GM21515 (cell line): ENCODE measurements at regions not wholly inside any gene's neighbourhood (a gene's known extent, or its start where the extent isn't known, plus 50 kb on each side); places are given as distances from the start of the nearest gene placed in this dataset.

Experiments
- ATAC-seq: cut with Tn5 transposase; IDR thresholded peaks from one replicate; pipeline ENCODE4 v1.9.1; 2021; ENCODE audit not compliant: unreplicated experiment

DNA sequence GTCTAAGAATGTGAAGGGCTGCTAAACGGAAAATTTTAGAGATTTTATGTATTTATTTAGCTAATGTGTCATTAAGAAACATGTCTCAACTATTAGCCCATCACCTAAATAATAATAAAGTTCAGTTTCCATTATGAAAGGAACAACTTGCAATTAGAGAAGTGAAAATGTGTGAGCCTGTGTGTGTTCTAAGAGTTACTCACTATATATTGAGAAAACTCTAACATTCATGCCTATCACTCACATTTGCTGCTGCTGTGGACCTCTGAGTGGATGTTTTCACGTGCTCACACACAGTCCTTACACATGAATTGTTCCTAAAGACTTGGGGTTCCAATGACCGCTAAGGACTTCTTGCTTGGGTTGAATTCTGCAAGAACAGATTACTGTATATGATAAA lies 364.0 kb downstream of the TMA16 start:
- ATAC-seq, result no peak

DNA sequence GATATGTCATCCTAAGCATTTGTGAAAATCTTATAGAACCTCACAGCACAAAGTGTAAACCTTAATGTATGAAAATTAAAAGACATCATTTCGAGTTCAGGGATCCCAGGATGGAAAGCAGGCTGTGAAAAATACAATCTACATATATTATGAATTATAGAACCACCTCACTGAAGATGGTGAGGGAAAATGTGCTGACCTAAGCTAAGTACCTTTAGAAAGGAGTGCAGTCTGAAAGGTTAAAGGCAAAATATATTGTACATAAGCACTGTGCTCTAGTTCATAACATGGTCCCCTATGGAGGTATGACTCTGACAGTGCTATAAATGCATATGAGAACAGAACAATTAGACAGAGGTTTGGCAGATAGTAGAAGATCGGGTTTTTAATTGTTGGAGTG lies 368.6 kb downstream of the TMA16 start:
- ATAC-seq, result no peak

DNA sequence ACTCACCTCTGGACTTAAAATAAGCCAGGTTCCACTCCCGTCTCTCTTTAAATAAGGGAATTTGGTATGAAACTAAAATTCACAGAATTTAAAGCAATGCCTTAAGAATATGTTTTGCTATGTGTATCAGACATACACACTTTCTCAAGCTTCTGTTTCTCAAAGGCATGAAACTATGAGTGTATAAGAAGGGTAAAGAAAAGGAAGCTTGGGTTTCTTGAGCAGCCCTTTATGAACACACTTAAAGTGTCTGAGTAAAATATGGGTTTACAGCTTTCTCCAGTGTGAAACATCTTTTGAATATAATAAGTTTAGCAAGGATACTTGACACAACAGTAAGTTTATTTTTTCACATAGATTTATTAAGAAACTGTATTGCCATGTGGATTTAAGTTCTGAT lies 370.5 kb downstream of the TMA16 start:
- no peak for ATAC-seq

DNA sequence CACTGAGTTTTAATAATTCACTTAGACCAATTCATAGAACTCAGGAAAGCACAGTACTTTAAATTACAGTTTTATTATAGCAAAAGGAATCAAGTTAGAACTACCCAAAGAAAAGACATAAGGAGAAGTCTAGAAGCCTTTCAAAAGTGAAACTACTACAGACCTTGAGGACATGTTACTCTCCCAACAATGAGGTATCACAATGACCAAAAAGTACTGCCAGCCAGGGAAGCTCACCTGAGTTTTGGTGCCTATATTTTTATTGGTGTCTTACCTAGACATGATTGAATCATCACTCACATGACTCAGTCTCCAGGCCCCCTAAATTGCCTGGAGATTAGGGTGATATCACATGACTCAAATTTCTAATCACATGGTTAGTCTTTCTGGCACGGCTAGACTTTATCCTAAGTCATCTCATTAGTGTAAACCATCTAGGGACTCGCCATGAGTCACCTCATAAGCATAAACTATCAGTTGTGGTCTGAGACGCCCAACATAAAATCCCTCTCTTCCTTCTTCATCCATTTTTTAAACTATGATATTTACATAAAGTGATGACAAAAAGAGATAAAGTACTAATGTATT lies 372.3 kb downstream of the TMA16 start:
- peak; percentile 54 for ATAC-seq

DNA sequence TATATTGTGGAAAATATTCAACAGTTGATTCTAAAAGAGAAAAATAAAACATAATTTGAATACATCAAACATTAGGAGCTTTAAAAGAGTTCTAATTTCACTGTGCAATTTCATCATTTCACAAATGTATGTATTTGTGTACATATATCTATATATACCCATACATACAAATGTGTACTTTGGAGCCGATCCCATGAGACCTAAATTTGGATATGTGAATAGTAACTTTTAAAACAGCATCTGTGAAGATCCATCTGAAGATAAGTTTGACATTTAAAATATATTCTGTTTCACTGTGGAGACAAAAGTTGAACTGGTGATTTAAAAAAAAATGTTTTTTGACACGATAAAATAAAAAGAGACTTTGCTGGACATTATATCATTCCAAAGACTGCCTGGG lies 374.0 kb downstream of the TMA16 start:
- no peak for ATAC-seq

DNA sequence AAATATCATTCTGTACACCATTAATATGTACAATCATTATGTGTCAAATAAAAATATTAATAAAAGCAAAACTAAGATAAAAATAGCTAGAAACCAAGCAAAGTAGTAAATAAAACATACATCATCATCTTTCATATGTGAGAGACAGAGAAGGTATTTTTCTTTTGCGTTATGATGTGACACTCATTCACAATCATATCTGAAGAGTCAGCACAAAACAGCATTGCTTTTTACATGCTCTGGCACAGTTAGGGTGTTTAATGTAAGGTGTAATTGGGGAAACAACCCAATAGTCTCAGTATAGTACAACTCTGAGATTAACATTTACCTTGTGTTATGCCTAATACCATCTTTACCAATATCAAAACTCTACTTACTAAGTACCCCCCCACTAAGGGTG lies 376.6 kb downstream of the TMA16 start:
- no peak for ATAC-seq

DNA sequence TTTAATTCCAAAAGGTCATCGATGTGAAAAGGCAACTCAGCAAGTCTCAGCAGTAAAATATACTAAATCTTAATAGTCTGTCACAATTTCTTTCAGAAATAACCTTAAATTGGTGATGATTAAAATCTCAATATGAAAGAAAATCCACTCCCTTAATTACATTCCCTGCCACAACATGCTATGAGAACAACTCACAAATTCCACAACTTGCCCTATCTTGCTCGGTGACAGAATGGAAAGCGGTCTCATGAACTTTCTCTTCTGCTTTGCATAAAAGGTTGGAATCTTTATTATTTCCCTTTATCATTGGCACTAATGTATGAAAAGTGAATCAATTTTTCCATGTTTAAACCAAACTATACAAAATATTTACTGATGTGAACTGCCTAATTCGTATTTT lies 380.8 kb downstream of the TMA16 start:
- ATAC-seq, result no peak

DNA sequence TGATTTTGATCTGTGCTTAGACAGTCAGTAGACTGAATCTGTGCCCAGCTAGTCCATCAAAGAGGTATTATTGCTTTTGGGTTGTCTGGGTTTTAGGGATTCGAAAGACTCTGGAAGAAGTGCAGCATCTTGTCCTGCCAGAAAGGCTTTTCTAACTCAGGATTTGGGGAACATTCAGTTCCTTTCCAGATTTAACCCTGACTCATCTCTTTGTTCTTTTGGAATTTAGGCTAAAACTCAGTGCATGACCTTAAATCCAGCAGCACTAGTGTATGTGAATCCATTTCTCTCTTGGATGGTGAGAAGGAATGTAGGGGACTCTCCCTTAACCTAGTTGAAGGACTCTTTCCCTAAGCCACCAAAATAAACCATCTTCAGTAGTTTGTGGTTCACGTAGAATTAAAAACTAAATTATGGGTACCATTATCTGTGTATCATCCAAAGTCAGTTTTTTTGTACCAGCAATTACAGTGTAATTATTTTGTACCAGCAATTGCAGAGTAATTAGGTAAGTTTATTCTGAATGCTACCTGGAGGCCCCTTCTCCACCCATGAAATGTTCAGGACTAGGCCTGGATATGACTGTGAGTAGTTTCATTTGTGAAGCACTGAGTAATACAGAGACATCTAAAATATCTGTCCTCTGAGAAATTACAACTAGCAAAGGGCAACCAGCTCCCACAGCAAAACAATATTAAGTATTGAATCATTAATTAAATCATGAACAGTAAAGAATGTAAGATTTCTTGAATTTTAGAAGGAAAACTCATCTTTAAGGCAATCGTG lies 384.0 kb downstream of the TMA16 start:
- peak; percentile 52 for ATAC-seq

DNA sequence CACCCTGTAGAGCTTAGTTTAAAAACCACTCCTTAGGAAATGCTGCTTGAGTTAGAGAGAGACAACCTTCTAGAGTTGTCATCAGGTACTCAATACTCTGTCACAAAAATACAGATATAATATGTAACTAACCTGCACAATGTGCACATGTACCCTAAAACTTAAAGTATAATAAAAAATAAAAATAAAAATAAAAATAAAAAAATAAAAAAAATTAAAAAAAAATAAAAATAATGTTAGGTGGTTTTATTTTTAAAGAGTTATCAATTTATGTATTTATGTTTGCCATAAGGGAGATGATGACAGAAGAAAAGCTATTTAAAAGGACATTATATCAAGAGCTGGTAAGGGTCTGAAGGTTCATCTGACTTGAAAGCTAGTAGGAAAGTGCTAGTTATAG lies 397.9 kb downstream of the TMA16 start:
- no peak for ATAC-seq

DNA sequence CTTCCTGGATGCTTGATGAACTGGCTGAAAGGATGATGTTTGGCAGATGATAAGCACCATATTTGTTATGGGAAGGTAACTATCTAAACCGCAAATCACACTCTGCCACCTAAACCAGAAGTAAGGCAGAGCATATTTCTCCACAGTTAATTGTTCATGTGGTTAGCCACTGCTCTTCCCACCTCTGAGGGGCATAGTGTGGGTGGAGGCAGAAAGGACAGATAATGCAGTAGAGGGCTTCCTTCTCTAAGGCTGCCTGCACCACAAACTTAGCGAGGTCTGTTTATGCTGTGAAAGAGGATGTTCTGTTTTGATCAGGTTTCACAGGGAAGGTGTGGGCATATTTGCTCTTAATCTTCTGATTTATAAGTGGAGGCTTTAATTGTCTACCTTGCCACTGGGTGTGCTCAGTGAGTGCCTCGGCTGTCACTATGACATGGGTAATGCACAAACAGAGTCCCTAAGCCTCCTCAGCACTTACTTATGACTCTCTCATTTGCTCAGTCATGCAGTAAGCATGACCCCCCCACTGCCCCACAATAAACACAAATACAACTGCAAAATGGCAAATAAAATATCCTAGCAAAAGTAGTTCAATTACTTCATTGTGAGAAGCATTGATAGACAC lies 401.0 kb downstream of the TMA16 start:
- no peak for ATAC-seq

DNA sequence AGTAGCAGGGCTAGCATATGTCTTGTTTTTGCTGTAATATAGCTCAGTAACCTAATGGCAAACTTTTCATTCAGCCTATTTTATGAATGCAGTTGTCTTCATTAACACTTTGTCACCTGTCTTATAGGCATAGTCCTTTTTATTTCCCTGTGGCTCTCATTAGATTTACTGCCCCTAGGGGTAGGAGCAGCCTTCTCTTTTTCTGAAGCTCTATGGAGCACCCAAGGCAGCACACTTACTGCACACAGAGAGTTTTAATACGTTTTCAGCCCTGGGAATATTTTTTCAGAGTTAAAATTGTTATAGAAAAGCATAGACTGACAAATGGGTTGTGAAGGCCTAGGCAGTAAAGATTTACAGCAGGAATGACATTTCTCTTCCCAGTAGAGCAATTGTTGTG lies 406.8 kb downstream of the TMA16 start:
- no peak for ATAC-seq

DNA sequence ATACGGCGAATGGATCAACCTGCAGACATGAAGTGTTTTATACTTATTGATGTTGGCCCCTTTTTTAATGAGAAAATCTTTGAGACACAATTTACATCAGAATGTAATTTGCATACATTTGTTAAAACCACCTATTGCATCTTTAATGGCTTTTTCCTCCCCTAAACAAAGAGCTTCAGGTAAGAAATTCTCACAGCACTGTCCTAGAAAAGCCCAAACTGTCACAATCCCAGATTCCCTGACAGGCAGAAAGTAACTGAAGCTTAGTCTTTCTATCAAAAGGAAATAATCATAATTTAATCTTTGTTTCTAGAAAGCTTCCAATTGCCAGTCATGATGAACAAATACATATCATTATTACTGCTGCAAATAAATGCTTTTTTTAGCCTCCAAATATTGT lies 407.9 kb downstream of the TMA16 start:
- ATAC-seq, result no peak

DNA sequence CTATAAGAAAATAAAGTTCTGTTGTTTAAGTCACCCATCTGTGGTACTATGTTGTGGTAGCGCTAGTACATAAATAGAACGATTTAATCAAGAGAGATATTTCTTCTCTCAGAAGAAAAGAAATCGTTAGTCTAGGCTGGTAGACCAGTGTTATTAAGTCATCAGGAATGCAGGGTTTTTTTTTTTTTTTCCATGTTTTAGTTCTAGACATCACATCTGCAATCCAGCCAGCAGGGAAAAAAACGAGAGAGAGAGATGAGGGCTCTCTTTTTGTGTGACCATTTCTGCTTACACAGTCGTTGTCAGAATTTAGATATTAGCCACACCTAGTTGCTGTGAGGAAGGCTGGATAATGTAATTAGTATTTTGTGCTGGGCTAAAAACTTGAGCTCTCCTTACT lies 417.4 kb downstream of the TMA16 start:
- ATAC-seq, result no peak

DNA sequence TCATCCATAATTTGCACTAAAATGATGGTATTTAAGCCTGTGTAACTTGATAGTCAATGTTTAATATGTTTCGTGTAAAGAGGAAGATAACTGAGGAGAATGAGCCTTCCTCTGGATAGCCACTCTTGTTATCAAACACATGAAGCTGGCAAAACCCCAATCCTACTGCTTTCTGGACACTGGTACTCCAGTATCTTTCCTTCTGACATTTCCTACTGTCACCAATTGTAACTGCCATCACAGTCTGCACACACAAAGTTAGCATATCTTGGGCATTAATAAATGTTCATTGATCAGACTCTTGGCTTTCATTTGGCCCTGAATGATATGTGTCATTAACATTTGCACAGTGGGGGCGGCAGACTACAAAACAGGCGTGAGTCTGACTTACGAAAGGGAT lies 419.1 kb downstream of the TMA16 start:
- ATAC-seq, result no peak

DNA sequence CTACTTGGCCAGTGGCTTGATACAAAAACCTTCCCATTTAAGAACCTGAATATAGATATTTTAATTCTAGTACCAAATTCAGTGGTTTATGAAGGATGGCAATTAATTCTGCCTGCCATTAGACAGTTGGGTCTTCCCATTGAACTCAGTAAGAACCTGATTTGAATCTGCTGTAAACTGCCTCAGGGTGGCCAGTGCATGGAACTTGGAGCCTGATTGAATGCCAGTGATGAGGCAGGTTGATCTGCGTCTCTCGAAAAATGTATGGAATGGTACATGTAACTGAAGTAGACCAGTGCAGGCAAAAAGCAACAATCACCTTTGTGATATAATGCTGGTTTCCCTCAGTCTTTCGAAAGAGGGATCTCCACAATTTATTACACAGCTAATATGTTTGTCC lies 421.4 kb downstream of the TMA16 start:
- ATAC-seq, result no peak

DNA sequence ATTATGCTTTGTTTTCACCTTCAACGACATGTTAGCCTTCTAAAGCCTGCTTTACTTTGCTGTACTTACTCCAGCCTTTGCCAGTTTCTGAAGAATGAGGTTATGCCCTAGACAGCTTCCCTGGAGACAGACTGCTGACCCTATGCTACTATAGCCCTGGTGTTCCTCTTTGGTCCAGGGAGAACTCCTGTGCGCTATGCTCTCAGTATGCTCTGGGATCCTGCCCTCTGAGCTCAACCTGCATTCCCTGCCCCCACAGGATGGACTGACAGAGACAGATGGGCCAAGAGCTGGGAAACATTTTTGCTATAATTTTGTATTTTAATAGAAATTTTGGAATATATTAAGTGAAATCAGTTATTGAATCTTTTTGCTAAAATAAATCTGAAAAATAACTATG lies 425.9 kb downstream of the TMA16 start:
- no peak for ATAC-seq

DNA sequence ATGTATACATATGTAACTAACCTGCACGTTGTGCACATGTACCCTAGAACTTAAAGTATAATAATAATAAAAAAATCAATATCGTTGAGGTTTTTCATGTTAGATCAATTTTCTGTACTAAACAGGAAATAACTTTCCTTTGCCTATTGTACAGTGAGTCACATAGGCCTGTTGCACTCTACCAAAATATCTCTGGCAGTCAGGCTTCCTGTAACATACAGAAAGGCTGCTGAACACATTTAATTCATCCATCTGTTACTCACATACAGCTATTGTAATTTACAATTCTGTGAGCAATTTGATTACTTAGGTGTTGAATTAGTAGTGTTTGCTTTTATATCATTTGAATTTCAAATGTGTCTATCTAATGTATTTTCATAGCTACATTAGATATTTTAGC lies 427.8 kb downstream of the TMA16 start:
- ATAC-seq, result no peak

DNA sequence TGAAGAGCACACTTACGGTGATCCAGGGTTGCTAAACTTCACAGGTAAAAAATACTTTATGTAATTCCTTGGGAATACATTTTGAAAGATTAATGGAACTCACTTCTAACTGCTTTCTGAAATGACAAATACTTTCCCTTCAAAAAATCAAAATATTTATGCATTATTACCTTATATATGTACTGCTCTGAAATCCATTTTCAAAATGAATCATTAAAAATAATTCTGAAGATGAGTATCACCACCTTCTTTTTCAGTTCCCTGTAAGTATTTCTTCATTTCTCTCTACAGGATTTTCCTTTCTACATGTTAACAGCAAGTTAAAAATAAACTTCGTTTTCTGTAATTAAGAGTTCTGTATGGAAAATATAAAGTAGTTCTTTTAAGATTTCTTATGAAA lies 428.6 kb downstream of the TMA16 start:
- ATAC-seq, result no peak

DNA sequence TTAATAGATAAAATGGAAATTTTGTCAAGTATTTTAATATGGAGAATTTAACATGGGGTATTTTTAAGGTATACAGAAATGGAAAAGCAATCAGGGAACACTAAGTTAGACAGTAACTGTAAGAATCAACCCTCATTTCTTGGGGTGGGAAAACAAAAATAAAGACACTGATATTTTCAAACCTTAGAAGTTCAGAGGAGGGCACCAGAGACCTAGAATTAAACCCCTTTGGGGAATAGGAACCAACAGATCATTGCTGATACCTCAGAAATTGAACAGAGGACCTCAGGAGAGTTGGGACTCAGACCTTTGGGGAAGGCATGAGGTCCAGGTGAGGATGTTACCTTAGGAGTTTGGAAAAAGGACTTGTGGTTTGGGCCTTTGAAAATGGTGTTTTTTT lies 435.6 kb downstream of the TMA16 start:
- no peak for ATAC-seq

DNA sequence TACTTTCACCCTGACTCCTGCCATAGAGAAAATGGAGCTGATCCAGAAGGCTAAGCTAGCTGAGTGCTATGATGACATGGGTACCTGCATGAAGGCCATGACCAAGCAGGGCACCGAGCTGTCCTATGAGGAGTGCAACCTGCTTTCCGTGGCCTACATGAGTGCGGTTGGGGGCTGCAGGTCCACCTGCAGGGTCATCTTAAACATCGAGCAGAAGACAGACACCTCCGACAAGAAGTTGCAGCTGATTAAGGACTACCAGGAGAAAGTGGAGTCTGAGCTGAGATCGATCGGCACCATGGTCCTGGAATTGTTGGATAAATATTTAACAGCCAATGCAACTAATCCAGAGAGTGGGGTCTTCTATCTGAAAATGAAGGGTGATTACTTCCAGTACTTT lies 438.0 kb downstream of the TMA16 start:
- no peak for ATAC-seq

DNA sequence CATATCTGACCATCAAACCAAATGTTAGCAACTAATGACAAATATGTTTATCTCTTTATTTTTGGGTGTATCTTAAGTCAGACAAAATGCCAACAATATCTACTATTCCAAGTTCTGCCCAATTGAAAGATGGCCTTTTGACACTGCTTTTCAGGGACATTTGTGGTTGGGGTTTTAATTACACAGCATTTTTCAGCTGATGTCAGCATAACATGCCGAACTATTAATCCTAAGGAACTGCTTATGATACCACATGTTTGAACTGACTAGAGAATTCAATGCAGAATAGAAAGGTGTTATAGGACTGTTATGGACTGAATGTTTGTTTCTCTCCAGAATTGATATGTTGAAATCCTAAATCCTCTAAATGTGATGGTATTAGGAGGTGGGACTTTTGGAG lies 445.1 kb downstream of the TMA16 start:
- no peak for ATAC-seq

DNA sequence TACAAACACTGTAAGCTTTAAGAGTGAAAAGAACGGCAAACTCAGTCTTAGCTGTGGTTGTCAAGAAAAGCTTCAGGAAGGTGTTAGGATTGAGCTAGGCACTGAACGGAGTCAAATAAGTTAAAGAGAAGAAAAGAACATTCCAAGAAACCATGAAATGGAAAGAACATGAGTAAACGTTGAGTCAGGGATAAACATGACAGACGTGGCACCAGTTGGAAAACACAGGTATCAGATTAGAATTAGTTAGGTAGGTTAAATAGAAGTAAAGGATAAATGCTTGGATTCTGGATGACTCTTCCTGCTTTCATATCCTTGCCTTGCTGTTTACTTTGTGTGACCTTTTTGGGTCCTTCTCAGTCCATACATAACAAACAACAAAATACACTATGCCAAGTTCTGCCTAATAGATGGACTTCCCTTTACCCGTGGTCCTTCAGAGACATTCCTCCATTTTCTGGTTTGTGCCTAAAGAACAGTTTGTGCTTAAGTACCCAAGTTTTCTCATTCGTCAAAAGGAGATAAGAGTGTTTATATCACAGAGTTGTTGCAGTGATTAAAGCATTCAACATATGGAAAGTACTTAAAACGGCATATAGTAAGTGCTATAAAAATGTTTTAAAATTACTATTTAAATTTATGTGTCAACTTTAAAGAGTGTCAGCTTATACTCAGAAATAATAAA lies 446.9 kb downstream of the TMA16 start:
- ATAC-seq, result no peak
